ENCODE measurements at regions not wholly inside any gene's neighbourhood (a gene's known extent, or its start where the extent isn't known, plus 50 kb on each side); places are given as distances from the start of the nearest gene placed in this dataset.

GRCh38 chr2:118616432-118616831 is 231.0 kb downstream of the EN1 start:
- peaks cover 0 to 34% (median 0%) of the 10 kb centered on the region in 4 donors for H3K27me3 ChIP-seq
- H3K4me1 ChIP-seq, result no peaks in the 10 kb centered on the region
- intact Hi-C loops (cut with DNase I), result no loop called here
- DNase-seq (ENCODE audit: extremely low spot score), result no peak
- no peak overlapping the region for H3K27ac ChIP-seq (replicated peaks in 1 of 4)
- H3K36me3 ChIP-seq, result no peaks in the 10 kb centered on the region
- TF ChIP-seq POLR2AphosphoS5 (IDR thresholded peaks at IDR 0.05) (no peak), POLR2A (IDR thresholded peaks at IDR 0.05; ENCODE audit: low read depth) (no peak), CTCF (IDR thresholded peaks at IDR 0.05) (no peak)
- 89% methylated on average over 7 of the region's 7 CpGs for WGBS
- H3K9me3 ChIP-seq, result no peaks in the 10 kb centered on the region
- no peak overlapping the region for H3K4me3 ChIP-seq

- 28% methylated on average over 8 of the region's 8 CpGs for WGBS
- no peaks in the 10 kb centered on the region for H3K4me1 ChIP-seq
- H3K36me3 ChIP-seq, result no peaks in the 10 kb centered on the region
- no peak for DNase-seq (ENCODE audit: extremely low spot score)
- no peaks in the 10 kb centered on the region for H3K9me3 ChIP-seq
- intact Hi-C loops (cut with DNase I), result no loop called here
- no peak overlapping the region for H3K27ac ChIP-seq (replicated peaks in 1 of 4)
- H3K4me3 ChIP-seq, result no peak overlapping the region
- H3K27me3 ChIP-seq, result peaks cover 0 to 42% (median 0%) of the 10 kb centered on the region in 4 donors
- TF ChIP-seq POLR2AphosphoS5 (IDR thresholded peaks at IDR 0.05) (no peak), POLR2A (IDR thresholded peaks at IDR 0.05; ENCODE audit: low read depth) (no peak), CTCF (IDR thresholded peaks at IDR 0.05) (no peak), EP300 (IDR thresholded peaks at IDR 0.05) (no peak)
Measured at GRCh38 chr2:118614841-118615271, 232.6 kb downstream of the EN1 start.

GRCh38 chr2:118613737-118614136 is 233.7 kb downstream of the EN1 start:
- intact Hi-C loops (cut with DNase I), result no loop called here
- DNase-seq (ENCODE audit: extremely low spot score), result no peak

GRCh38 chr2:118611691-118612090 is 235.8 kb downstream of the EN1 start:
- intact Hi-C loops (cut with DNase I), result no loop called here
- DNase-seq (ENCODE audit: extremely low spot score), result no peak
- Histone ChIP-seq H3K4me3 (no peak overlapping the region), H3K27me3 (peaks cover 0 to 42% (median 0%) of the 10 kb centered on the region in 4 donors), H3K27ac (replicated peaks in 1 of 4) (no peak overlapping the region), H3K36me3 (no peaks in the 10 kb centered on the region), H3K4me1 (no peaks in the 10 kb centered on the region), H3K9me3 (no peaks in the 10 kb centered on the region)
- WGBS, result 89% methylated on average over 2 of the region's 2 CpGs
- no peak for TF ChIP-seq POLR2AphosphoS5 (IDR thresholded peaks at IDR 0.05)
- TF ChIP-seq POLR2A (IDR thresholded peaks at IDR 0.05; ENCODE audit: low read depth), result no peak
- no peak for TF ChIP-seq CTCF (IDR thresholded peaks at IDR 0.05)
- TF ChIP-seq EP300 (IDR thresholded peaks at IDR 0.05), result no peak

More at GRCh38 chr2:118613737-118614136, 233.7 kb downstream of the EN1 start:
- Histone ChIP-seq H3K27me3 (peaks cover 0 to 45% (median 0%) of the 10 kb centered on the region in 4 donors), H3K4me3 (no peak overlapping the region), H3K4me1 (no peaks in the 10 kb centered on the region), H3K36me3 (no peaks in the 10 kb centered on the region), H3K9me3 (no peaks in the 10 kb centered on the region), H3K27ac (replicated peaks in 1 of 4) (no peak overlapping the region)
- 57% methylated on average over 2 of the region's 2 CpGs for WGBS
- TF ChIP-seq POLR2AphosphoS5 (IDR thresholded peaks at IDR 0.05) (no peak), CTCF (IDR thresholded peaks at IDR 0.05) (no peak), EP300 (IDR thresholded peaks at IDR 0.05) (no peak), POLR2A (IDR thresholded peaks at IDR 0.05; ENCODE audit: low read depth) (no peak)

- H3K27me3 ChIP-seq, result peaks cover 0 to 36% (median 0%) of the 10 kb centered on the region in 4 donors
- TF ChIP-seq POLR2AphosphoS5 (IDR thresholded peaks at IDR 0.05) (no peak), CTCF (IDR thresholded peaks at IDR 0.05) (no peak), EP300 (IDR thresholded peaks at IDR 0.05) (no peak)
- no peaks in the 10 kb centered on the region for H3K4me1 ChIP-seq
- H3K27ac ChIP-seq (replicated peaks in 1 of 4), result no peak overlapping the region
- H3K9me3 ChIP-seq, result no peaks in the 10 kb centered on the region
- WGBS, result 80% methylated on average over 4 of the region's 4 CpGs
- DNase-seq (ENCODE audit: extremely low spot score), result no peak
- intact Hi-C loops (cut with DNase I), result no loop called here
- H3K4me3 ChIP-seq, result no peak overlapping the region
- H3K36me3 ChIP-seq, result no peaks in the 10 kb centered on the region
Measured at GRCh38 chr2:118609138-118609537, 238.3 kb downstream of the EN1 start.

Measured in esophagus muscularis mucosa (tissue), 4 donors.